Inflammatory macrophage treated with lipopolysaccharide for 1 hour (primary cell): ENCODE measurements at regions not wholly inside any gene's neighbourhood (a gene's known extent, or its start where the extent isn't known, plus 50 kb on each side); places are given as distances from the start of the nearest gene placed in this dataset.
"Not testable (repeated sequence)": the region's sequence is repeated elsewhere in the genome, so short reads cannot be mapped to it uniquely, and the experiment has no call there.

Experiments used
- DNase-seq, 2 donors: peaks; one replicate each; pipeline ENCODE4 v3.0.0-alpha.2; 2020 to 2022

DNA sequence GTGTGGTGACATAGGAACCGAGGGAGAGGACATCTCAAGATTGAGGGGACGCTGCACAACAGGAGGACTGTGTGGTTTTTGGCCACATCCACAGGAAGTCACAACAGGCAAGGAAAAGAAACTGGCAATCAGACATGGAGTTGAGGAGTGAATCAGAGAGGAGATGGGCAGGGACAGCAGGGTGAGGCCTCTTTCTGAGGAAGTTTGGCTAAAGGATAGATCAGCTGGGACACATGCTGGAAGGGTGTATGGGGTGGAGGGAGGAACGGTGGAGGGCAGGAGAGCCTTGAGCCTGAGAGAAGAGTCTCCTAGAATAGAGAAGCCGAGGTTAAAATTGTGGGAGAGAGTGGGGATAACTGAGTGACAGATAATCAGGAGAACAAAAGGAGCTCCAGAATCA lies 75.1 kb upstream of the CIDEA start:
- DNase-seq, result not testable (repeated sequence)

DNA sequence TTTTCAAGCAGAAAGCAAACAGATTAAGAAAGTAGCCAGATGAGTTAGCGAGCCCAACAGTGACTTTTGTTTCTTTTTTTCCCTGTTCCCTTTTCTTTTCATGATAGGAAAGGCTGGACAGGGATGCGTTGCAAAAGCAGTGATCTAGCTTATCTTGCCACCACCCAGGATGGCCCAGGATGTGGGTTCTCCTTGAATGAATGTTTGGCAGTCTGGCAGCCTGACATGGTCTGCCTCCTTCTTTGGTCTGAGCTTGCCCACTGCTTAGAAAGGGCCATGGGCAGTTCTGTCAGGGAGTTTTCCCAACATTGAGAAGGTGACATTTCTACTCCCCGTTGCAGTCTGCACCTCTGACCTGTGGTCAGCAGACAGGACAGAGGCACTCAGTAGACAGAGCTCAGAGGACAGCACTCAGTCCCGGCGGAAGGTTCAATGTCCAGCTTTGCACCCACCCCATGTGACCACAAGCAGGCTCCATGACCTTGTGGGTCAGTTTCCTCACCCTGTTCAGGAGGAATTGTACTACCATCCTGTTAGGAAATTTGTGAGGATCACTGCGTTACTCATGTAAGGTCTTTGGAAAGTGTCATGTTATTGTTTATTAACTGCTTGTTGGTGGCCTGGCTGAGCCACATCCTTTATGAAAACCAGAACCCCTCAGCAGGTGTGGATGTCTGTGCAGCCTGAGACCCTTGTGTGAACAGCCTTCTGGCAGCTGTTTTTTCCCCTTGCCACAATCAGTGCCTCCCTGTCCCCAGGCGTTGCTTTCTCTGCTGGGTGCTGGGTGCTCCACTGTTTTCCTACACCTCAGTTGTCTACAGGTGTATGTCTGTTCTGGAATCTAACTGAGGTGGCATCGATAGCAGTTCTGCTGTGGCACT lies 74.2 kb upstream of the CIDEA start:
- not testable (repeated sequence) for DNase-seq

DNA sequence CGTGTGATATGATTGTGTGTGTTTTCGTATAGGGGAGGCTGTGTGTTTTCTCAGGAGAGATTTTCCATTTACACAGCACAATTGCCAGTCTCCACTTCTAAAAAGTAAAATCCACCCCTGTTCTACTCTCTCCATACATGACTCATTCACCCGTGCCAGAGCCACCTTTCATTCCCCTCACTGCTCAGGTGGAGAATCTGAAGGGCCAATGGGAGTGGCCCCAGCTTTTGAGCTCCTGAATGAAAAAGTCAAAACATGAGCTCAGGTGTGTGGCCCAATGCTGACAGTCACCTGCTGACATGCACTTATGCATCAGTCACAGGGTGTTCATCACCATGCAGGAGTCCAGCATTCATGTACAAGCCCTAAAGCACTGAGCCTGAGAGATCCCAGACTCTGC lies 55.4 kb upstream of the CIDEA start:
- not testable (repeated sequence) for DNase-seq

DNA sequence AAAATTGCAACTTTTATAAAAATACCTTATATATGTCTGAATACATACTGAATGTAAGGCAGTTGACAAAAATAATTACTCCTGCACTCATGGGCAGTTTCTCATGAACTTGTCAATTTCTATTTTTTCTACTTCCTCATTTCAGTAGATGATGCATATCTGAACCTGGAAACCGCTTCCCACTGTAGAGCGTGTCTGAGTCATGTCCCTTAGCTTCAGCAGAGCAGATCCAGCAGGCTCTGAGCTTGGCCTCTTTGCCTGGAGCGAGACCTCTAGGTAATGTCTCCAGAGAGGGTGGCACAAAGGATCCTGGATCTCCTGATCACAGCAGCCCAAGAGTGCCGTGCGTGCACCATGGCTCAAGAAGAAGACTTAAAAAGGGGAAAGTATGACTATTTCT lies 54.0 kb upstream of the CIDEA start:
- peak; percentile 9 to 17 for DNase-seq
